Astrocyte (in vitro differentiated cells and primary cell): ENCODE measurements at regions not wholly inside any gene's neighbourhood (a gene's known extent, or its start where the extent isn't known, plus 50 kb on each side); places are given as distances from the start of the nearest gene placed in this dataset.

ENCODE experiments used
- CTCF ChIP-seq: IDR thresholded peaks from 2 replicates; pipeline ENCODE4 v1.5.1; 2011; ENCODE audit warnings: low read depth, mild to moderate bottlenecking, inconsistent platforms, low read length, moderate library complexity; ENCODE audit not compliant: insufficient read depth
- EZH2 ChIP-seq: IDR thresholded peaks from 2 replicates; pipeline ENCODE4 v1.6.1; 2012; ENCODE audit warnings: mild to moderate bottlenecking, low read length, inconsistent platforms; ENCODE audit not compliant: insufficient read depth

- TF ChIP-seq CTCF, result no peak
- TF ChIP-seq EZH2, result no peak
Measured at GRCh38 chr7:106488465-106488864, 172.5 kb downstream of the CCDC71L start.
